AG09319 (cell line): ENCODE measurements at regions not wholly inside any gene's neighbourhood (a gene's known extent, or its start where the extent isn't known, plus 50 kb on each side); places are given as distances from the start of the nearest gene placed in this dataset.

Source experiments
- DNase-seq: peaks from one replicate; pipeline ENCODE4 v3.0.0-alpha.2; 2010; ENCODE audit warnings: low read depth; ENCODE audit errors: extremely low read depth
- TF ChIP-seq, protein P1 (sequence below): IDR thresholded peaks from 2 replicates; pipeline ENCODE4 v1.5.1; 2011; ENCODE audit warnings: low read depth, mild to moderate bottlenecking, inconsistent platforms, low read length, moderate library complexity

DNA sequence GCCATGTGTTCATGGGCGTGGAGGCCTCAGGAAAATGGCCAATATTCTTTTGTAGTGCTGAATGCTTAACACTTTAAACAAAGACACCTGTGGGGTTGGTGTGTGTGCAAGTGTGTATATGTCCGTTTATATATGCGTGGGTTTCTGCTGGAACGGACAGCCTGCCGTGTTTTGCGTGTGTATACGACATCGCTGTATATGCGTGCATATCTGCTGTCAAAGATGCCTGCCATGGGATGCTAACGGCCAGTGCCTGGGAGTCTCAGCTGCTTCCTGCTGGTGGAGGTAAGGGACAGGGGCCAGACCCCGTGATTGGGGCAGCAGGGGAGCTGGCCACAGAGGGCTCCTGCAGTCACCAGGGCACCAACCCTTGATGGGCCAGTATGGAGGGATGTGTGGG lies 216.3 kb upstream of the SHH start:
- no peak for DNase-seq

DNA sequence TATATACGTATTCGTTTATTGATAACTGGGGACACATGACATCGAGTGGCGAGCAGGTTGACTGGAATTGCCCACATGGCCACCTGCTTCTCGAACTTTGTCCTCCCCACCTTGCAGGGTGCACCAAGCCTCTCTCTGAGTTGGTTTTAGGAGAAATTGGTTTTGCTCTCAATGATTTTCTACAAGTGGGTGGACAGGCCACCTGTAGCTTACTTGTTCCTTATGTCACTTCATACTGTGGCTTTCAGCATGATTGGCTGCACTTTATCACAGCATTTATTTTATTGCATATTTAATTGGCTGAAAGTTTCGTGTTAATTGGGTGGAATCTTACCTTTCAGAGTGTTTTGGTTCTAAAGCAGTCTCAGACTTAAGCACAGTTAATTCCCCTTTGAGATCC lies 215.6 kb upstream of the SHH start:
- TF ChIP-seq, protein P1, sequence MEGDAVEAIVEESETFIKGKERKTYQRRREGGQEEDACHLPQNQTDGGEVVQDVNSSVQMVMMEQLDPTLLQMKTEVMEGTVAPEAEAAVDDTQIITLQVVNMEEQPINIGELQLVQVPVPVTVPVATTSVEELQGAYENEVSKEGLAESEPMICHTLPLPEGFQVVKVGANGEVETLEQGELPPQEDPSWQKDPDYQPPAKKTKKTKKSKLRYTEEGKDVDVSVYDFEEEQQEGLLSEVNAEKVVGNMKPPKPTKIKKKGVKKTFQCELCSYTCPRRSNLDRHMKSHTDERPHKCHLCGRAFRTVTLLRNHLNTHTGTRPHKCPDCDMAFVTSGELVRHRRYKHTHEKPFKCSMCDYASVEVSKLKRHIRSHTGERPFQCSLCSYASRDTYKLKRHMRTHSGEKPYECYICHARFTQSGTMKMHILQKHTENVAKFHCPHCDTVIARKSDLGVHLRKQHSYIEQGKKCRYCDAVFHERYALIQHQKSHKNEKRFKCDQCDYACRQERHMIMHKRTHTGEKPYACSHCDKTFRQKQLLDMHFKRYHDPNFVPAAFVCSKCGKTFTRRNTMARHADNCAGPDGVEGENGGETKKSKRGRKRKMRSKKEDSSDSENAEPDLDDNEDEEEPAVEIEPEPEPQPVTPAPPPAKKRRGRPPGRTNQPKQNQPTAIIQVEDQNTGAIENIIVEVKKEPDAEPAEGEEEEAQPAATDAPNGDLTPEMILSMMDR = no peak
- no peak for DNase-seq

More for the DNA sequence above, 216.3 kb upstream of the SHH start:
- TF ChIP-seq, protein P1 = no peak

DNA sequence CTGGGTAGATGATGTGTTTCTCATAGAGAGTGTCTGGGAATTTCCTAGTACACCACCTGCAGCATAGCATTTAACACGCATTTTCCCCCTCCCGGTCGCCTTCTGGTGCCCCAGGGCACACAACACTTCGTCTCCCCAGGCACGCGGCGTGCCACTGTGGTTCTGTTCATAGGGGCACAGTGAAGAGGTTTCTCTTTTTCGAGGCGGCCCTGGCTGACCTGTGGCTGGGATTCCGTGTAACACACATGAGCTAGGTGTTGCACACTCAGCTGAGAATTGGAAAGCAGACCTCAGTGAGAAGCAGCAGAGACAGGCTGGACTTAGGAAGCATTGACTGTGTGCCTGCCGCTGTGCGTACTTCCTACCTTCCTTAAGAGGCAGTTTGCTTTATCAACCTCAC lies 214.3 kb upstream of the SHH start:
- no peak for DNase-seq
- TF ChIP-seq, protein P1 = no peak

DNA sequence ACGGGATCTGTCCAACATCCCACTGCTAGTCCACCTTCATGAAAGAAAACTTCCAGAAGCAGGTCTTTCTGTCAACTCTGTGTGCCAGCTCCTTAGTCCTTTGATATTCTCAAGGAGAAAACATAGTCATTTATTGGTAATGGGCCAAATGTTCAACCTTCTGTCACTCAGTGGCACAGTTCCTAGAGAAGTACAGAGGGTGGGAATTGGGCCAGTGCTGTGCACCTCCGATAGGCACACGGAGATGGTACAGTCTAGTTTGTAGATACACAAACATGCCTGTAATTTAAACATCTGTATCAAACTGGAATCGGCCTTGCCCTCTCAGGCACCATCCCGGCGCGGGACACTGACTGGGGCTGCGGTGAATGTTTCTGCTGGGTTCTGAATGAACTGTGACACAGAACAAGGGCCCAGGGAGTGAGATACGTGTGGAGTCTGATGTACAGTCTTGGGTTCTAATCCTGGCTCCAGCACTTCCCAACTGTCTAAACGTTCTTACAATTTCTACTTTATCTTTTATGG lies 213.9 kb upstream of the SHH start:
- DNase-seq = no peak
- TF ChIP-seq, protein P1 = no peak

DNA sequence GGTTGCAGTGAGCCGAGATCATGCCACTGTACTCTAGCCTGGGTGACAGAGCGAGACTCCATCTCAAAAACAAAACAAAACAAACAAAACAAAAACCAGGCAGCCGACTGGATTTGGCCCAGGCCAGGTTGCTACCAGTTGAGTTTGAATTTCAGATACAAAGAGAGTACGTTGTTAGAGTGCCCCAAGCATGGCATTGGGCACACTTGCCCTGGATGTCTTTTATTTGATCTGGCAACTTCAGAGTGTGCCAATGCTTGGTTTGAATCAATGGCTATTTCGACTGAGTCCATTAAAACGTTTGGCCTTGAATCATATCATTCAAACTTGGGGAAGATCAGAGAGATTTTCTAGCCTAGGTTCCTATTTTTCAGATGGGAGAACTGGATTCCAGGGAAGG lies 213.4 kb upstream of the SHH start:
- no peak for DNase-seq
- TF ChIP-seq, protein P1 = no peak

DNA sequence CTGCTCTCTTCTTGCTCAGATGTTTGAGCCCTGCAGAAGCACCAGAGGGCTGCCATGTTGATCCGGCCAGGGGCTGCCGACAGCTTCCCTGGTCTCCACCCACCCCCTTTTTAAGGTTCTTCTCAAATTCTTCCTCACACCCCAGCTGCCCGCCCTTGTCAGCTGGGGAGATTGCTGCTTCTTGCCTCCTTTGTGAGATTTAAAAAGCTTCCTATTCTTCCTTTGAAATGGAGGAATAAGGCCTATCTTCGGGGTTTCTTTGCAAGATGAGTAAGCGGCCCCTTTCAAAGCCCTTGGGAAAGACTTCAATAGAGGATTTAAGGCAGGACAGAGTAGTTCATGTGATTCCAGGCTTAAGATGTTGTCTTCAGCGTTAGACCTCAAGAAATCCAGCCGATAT lies 211.9 kb upstream of the SHH start:
- no peak for DNase-seq
- TF ChIP-seq, protein P1 = no peak

DNA sequence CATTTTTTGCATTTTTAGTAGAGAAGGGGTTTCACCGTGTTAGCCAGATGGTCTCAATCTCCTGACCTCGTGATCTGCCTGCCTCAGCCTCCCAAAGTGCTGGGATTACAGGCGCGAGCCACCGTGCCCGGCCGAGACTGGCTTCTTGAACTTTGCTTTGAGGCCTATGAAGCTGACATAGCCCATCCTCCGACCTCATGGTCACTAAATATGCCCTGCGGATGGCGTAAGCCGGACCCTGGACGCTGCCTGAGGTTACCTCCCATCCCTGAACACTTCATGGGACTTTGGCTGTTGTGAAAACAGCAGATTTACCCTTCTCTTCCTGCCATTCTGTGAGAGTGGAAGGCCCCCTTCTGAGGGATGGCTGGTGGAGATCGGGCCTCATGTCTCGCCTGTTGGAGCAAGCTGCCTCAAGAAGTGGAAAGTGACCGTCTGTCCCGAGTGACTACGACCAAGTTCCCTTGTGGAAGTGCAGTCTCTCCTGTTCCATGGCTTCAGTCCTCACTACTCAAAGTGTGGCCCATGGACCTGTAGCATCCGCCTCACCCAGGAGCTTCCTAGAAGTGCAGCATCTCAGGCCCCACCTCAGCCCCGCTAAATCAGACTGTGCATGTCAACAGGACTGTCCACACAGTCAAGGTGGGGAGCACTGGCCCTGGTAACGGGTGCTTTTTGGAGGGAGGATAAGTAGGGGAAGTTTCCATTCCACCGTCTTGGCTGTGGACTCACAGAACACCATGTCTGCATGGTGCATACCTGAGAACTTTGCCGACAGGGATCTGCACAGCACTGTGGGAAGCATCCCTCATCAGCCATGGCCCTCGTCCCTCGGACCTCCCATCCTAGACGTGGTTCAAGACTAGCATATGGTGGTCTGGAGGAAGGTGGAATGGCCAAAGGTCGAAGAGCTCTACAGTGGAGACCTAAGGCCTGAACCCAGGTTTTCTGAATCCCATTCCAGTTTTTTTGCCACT lies 210.5 kb upstream of the SHH start:
- TF ChIP-seq, protein P1 = no peak
- DNase-seq = no peak
